Fibroblast of mammary gland (primary cell): ENCODE measurements at regions not wholly inside any gene's neighbourhood (a gene's known extent, or its start where the extent isn't known, plus 50 kb on each side); places are given as distances from the start of the nearest gene placed in this dataset.

Experiments used
- DNase-seq: peaks from one replicate; pipeline ENCODE4 v3.0.0-alpha.2; 2010; ENCODE audit warnings: low read depth
- H3K4me3 ChIP-seq: 2 replicates; pipeline ENCODE4 v1.5.1; 2011; ENCODE audit warnings: low read depth, mild to moderate bottlenecking, low read length, moderate library complexity; ENCODE audit not compliant: control insufficient read depth
- CTCF ChIP-seq: conservative IDR thresholded peaks from 2 replicates; pipeline ENCODE4 v1.5.1; 2011; ENCODE audit warnings: low read depth, low read length, inconsistent platforms; ENCODE audit not compliant: control insufficient read depth, insufficient read depth

- no peak for TF ChIP-seq CTCF
- no peak for DNase-seq
- no peak overlapping the region for H3K4me3 ChIP-seq
Observed at GRCh38 chr13:44133626-44134025, 240.0 kb upstream of the SERP2 start.

- TF ChIP-seq CTCF = no peak
- H3K4me3 ChIP-seq = no peak overlapping the region
- no peak for DNase-seq
Observed at GRCh38 chr13:44135566-44135965, 238.1 kb upstream of the SERP2 start.

GRCh38 chr13:44136696-44137268, 236.8 kb upstream of the SERP2 start:
- H3K4me3 ChIP-seq = no peak overlapping the region
- TF ChIP-seq CTCF = no peak
- no peak for DNase-seq

GRCh38 chr13:44137466-44137865, 236.2 kb upstream of the SERP2 start:
- no peak overlapping the region for H3K4me3 ChIP-seq
- TF ChIP-seq CTCF = no peak
- no peak for DNase-seq

- no peak overlapping the region for H3K4me3 ChIP-seq
- no peak for TF ChIP-seq CTCF
- no peak for DNase-seq
Observed at GRCh38 chr13:44140146-44140545, 233.5 kb upstream of the SERP2 start.

- peak overlapping the region; percentile 63 for H3K4me3 ChIP-seq
- no peak for DNase-seq
- TF ChIP-seq CTCF = no peak
Observed at GRCh38 chr13:44140888-44141724, 232.5 kb upstream of the SERP2 start.
